ENCODE measurements at regions not wholly inside any gene's neighbourhood (a gene's known extent, or its start where the extent isn't known, plus 50 kb on each side); places are given as distances from the start of the nearest gene placed in this dataset.
"Not testable (repeated sequence)": the region's sequence is repeated elsewhere in the genome, so short reads cannot be mapped to it uniquely, and the experiment has no call there.

DNA sequence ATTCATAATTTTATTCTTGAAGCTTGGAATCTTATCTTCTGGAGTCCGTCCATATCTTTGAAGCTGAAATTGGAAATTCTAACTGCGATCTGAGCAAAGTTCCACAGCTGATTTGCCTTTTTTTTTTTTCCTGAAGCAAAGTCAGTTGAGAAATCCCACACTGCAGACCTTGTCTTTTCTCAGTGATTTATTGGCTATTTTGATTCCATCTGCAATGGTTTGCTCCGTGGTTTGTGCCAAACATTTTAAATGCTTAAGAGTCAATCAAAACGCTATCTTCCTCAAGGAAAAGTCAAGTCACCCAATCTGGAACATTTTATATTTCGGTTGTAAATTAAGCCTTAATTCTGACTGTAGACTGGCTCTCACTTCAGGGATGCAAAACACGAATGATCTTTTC lies 88.2 kb upstream of the GRIK1 start (continued):
- TF ChIP-seq TAF15 (IDR thresholded peaks at IDR 0.05; ENCODE audit: low read depth, low read length, poor library complexity, severe bottlenecking) (no peak), ZNF382 (CRISPR knock-in tag; IDR thresholded peaks at IDR 0.05; ENCODE audit: borderline replicate concordance) (no peak), GTF2F1 (IDR thresholded peaks at IDR 0.05; ENCODE audit: low read length) (no peak), XRCC5 (optimal IDR thresholded peaks at IDR 0.05; ENCODE audit: low read length) (no peak), GTF3A (CRISPR knock-in tag; conservative IDR thresholded peaks at IDR 0.05) (no peak)

DNA sequence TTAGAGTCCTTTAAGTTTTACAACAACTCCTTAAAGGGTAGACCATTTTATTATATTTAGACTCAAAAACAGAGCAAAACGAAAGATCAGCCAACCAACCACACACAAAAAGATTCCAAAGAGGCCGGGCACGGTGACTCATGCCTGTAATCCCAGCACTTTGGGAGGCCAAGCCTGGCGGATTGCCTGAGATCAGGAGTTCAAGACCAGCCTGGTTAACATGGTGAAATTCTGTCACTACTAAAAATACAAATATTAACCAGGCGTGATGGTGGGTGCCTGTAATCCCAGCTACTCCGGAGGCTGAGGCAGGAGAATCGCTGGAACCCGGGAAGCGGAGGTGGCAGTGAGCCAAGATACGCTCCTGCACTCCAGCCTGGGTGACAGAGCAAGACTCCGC lies 83.3 kb upstream of the GRIK1 start:
- H3K27ac ChIP-seq (ENCODE audit: extremely low read length, insufficient read depth, low read length); POLR2A ChIA-PET; H3K36me3 ChIP-seq (replicated peaks in 1 of 2; ENCODE audit: control insufficient read depth in 1 of 2, insufficient read depth in 2 of 2, low read length in 2 of 2); DNase-seq (ENCODE audit: low spot score); H3K4me1 ChIP-seq (ENCODE audit: insufficient read depth, low read length); in situ Hi-C loops (cut with HindIII; ENCODE audit: extremely low pct_ligation_motif_present, low pct_unique_long_range_greater_than_20kb); H3K4me2 ChIP-seq (ENCODE audit: low read depth, low read length); H4K20me1 ChIP-seq (ENCODE audit: insufficient read depth, low read length); FAIRE-seq; H3K79me2 ChIP-seq (ENCODE audit: insufficient read depth, low read length); ATAC-seq; intact Hi-C loops (cut with micrococcal nuclease; ENCODE audit: unreplicated experiment); CTCF ChIA-PET (ENCODE audit: low intra/inter-chr PET ratio, low total read pairs); H3K27me3 ChIP-seq (ENCODE audit: control insufficient read depth in 1 of 2, insufficient read depth in 2 of 2, low read length in 2 of 2); H3K9ac ChIP-seq (ENCODE audit: insufficient read depth, low read depth, low read length); H2AFZ ChIP-seq (ENCODE audit: low read length); H3K4me3 ChIP-seq (replicated peaks in 1 of 3; ENCODE audit: insufficient read depth in 1 of 3, low read depth in 2 of 3, low read length in 3 of 3); BruUV-seq (replicated peaks): not testable (repeated sequence)
- H3K9me3 ChIP-seq (ENCODE audit: low read length), result peaks cover 66% of the 10 kb centered on the region
- 7% methylated on average over 11 of the region's 11 CpGs for WGBS (ENCODE audit: low lambda C conversion rate)

DNA sequence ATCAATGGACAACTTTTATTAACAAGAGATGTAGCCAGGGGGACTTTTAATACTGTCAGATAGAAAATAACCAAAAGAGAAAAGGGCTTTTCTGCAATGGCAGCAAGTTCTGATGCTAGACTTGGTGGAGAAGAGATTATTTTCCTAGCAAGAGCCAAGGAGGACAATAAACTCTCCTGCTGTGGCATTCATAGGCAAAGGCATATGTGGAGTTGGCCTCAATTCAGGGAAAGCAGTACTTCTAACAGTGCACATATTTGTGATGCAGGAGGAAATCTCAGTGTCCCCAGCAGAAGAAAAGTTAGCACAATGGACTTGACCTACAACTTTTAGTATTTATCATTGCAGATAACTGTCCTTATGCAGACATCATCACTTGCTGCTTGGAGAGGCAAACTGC lies 75.1 kb upstream of the GRIK1 start:
- H3K27me3 ChIP-seq (ENCODE audit: control insufficient read depth in 1 of 2, insufficient read depth in 2 of 2, low read length in 2 of 2), result no peaks in the 10 kb centered on the region
- no peak overlapping the region for H3K9ac ChIP-seq (ENCODE audit: insufficient read depth, low read depth, low read length)
- no peaks in the 10 kb centered on the region for H3K36me3 ChIP-seq (replicated peaks in 1 of 2; ENCODE audit: control insufficient read depth in 1 of 2, insufficient read depth in 2 of 2, low read length in 2 of 2)
- H3K9me3 ChIP-seq (ENCODE audit: low read length), result peaks cover 75% of the 10 kb centered on the region
- TF ChIP-seq HNRNPH1 (optimal IDR thresholded peaks at IDR 0.05; ENCODE audit: low read depth, low read length), result no peak
- TF ChIP-seq, protein P1, sequence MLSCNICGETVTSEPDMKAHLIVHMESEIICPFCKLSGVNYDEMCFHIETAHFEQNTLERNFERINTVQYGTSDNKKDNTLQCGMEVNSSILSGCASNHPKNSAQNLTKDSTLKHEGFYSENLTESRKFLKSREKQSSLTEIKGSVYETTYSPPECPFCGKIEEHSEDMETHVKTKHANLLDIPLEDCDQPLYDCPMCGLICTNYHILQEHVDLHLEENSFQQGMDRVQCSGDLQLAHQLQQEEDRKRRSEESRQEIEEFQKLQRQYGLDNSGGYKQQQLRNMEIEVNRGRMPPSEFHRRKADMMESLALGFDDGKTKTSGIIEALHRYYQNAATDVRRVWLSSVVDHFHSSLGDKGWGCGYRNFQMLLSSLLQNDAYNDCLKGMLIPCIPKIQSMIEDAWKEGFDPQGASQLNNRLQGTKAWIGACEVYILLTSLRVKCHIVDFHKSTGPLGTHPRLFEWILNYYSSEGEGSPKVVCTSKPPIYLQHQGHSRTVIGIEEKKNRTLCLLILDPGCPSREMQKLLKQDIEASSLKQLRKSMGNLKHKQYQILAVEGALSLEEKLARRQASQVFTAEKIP (CRISPR knock-in tag; IDR thresholded peaks at IDR 0.05; ENCODE audit: borderline replicate concordance), result no peak
- no peak for TF ChIP-seq GPN1 (CRISPR knock-in tag; IDR thresholded peaks at IDR 0.05; ENCODE audit: borderline replicate concordance)
- TF ChIP-seq ZNF446 (CRISPR knock-in tag; IDR thresholded peaks at IDR 0.05), result no peak
- TF ChIP-seq, protein P2, sequence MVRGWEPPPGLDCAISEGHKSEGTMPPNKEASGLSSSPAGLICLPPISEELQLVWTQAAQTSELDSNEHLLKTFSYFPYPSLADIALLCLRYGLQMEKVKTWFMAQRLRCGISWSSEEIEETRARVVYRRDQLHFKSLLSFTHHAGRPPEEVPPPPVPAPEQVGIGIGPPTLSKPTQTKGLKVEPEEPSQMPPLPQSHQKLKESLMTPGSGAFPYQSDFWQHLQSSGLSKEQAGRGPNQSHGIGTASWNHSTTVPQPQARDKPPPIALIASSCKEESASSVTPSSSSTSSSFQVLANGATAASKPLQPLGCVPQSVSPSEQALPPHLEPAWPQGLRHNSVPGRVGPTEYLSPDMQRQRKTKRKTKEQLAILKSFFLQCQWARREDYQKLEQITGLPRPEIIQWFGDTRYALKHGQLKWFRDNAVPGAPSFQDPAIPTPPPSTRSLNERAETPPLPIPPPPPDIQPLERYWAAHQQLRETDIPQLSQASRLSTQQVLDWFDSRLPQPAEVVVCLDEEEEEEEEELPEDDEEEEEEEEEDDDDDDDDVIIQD (CRISPR knock-in tag; IDR thresholded peaks at IDR 0.05; ENCODE audit: low read depth), result no peak
- TF ChIP-seq HNRNPLL (IDR thresholded peaks at IDR 0.05; ENCODE audit: low read depth, low read length, poor library complexity, severe bottlenecking), result no peak
- TF ChIP-seq, protein P3, sequence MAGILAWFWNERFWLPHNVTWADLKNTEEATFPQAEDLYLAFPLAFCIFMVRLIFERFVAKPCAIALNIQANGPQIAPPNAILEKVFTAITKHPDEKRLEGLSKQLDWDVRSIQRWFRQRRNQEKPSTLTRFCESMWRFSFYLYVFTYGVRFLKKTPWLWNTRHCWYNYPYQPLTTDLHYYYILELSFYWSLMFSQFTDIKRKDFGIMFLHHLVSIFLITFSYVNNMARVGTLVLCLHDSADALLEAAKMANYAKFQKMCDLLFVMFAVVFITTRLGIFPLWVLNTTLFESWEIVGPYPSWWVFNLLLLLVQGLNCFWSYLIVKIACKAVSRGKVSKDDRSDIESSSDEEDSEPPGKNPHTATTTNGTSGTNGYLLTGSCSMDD (CRISPR knock-in tag; IDR thresholded peaks at IDR 0.05), result no peak
- ChIA-PET CTCF (ENCODE audit: low intra/inter-chr PET ratio, low total read pairs) (no interaction called here), POLR2A (no interaction called here)
- intact Hi-C loops (cut with micrococcal nuclease; ENCODE audit: unreplicated experiment) (no loop called here), in situ Hi-C loops (cut with HindIII; ENCODE audit: extremely low pct_ligation_motif_present, low pct_unique_long_range_greater_than_20kb) (no loop called here)
- H3K4me2 ChIP-seq (ENCODE audit: low read depth, low read length), result no peak overlapping the region
- no peak for FAIRE-seq
- H3K79me2 ChIP-seq (ENCODE audit: insufficient read depth, low read length), result no peaks in the 10 kb centered on the region
- H4K20me1 ChIP-seq (ENCODE audit: insufficient read depth, low read length), result no peaks in the 10 kb centered on the region
- H3K4me1 ChIP-seq (ENCODE audit: insufficient read depth, low read length), result no peaks in the 10 kb centered on the region
- no peak overlapping the region for H3K27ac ChIP-seq (ENCODE audit: extremely low read length, insufficient read depth, low read length)
- no peak overlapping the region for H2AFZ ChIP-seq (ENCODE audit: low read length)
- no TSS peak for BruUV-seq (replicated peaks)
- no peak for ATAC-seq
- no peak for DNase-seq (ENCODE audit: low spot score)
- H3K4me3 ChIP-seq (replicated peaks in 1 of 3; ENCODE audit: insufficient read depth in 1 of 3, low read depth in 2 of 3, low read length in 3 of 3), result no peak overlapping the region
